WTC11 (cell line): ENCODE measurements at regions not wholly inside any gene's neighbourhood (a gene's known extent, or its start where the extent isn't known, plus 50 kb on each side); places are given as distances from the start of the nearest gene placed in this dataset.

Source experiments
- ATAC-seq: fragments of 200-7000 bp; cut with Tn5 transposase; 2 replicates; pipeline ENCODE4 v1.10.0; 2021; ENCODE audit warnings: mild to moderate bottlenecking, moderate library complexity
- CTCF ChIA-PET: fragments of 300-600 bp; sonication (Branson Sonifier 250); formaldehyde crosslinking; loops from one replicate; lab custom pipeline; 2021; ENCODE audit warnings: antibody characterized with exemption; lab: Charles Lee
- POLR2A ChIA-PET: fragments of 350-600 bp; sonication (Branson Sonifier 250); formaldehyde crosslinking; loops from one replicate; lab custom pipeline; 2021; ENCODE audit warnings: antibody characterized with exemption; lab: Charles Lee
- DNase-seq: peaks from one replicate; pipeline ENCODE4 v3.0.0; 2021; ENCODE audit warnings: low spot score
- H3K27ac Mint-ChIP-seq: 2 replicates; pipeline ENCODE4 v1.8.0; 2021; ENCODE audit warnings: mixed read lengths
- H3K27me3 Mint-ChIP-seq: 2 replicates; pipeline ENCODE4 v1.8.0; 2021; ENCODE audit warnings: low read depth, mild to moderate bottlenecking, moderate library complexity, mixed read lengths
- H3K36me3 Mint-ChIP-seq: 2 replicates; pipeline ENCODE4 v1.8.0; 2021; ENCODE audit warnings: mixed read lengths
- H3K4me1 Mint-ChIP-seq: 2 replicates; pipeline ENCODE4 v1.8.0; 2022; ENCODE audit warnings: mixed read lengths
- H3K4me3 Mint-ChIP-seq: 2 replicates; pipeline ENCODE4 v1.8.0; 2021; ENCODE audit warnings: mild to moderate bottlenecking, moderate library complexity, mixed read lengths
- H3K9me3 Mint-ChIP-seq: 2 replicates; pipeline ENCODE4 v1.8.0; 2021; ENCODE audit warnings: mixed read lengths
- ARID4B ChIP-seq: sonication (generic); formaldehyde crosslinking; IDR thresholded peaks from 2 replicates; pipeline ENCODE4 v1.8.0; 2023; ENCODE audit warnings: missing genetic modification reagents, mild to moderate bottlenecking, borderline replicate concordance
- ELF4 ChIP-seq: sonication (generic); formaldehyde crosslinking; IDR thresholded peaks from 2 replicates; pipeline ENCODE4 v1.8.1; 2022; ENCODE audit warnings: low read depth, mild to moderate bottlenecking, moderate library complexity, missing genetic modification reagents
- ERG ChIP-seq: fragments of 250-450 bp; sonication (Bioruptor Pico); IDR thresholded peaks from 2 replicates; pipeline ENCODE4 v1.8.0; 2021; ENCODE audit warnings: mild to moderate bottlenecking
- FOXP1 ChIP-seq: sonication (generic); formaldehyde crosslinking; IDR thresholded peaks from 2 replicates; pipeline ENCODE4 v1.8.0; 2022; ENCODE audit warnings: missing genetic modification reagents, mild to moderate bottlenecking, moderate library complexity, borderline replicate concordance
- GTF2I ChIP-seq: fragments of 250-450 bp; sonication (Bioruptor Pico); conservative IDR thresholded peaks from 2 replicates; pipeline ENCODE4 v1.4.0; 2021; ENCODE audit warnings: mild to moderate bottlenecking
- HMGA2 ChIP-seq: fragments of 250-450 bp; sonication (Bioruptor Pico); IDR thresholded peaks from 2 replicates; pipeline ENCODE4 v1.4.0; 2021; ENCODE audit warnings: mild to moderate bottlenecking, moderate library complexity
- JAZF1 ChIP-seq: fragments of 250-450 bp; sonication (Bioruptor Pico); IDR thresholded peaks from 2 replicates; pipeline ENCODE4 v1.9.0; 2021; ENCODE audit warnings: moderate library complexity, mild to moderate bottlenecking, inconsistent platforms
- JUN ChIP-seq: sonication (generic); formaldehyde crosslinking; IDR thresholded peaks from 2 replicates; pipeline ENCODE4 v1.8.0; 2023; ENCODE audit warnings: mild to moderate bottlenecking, missing genetic modification reagents
- PRDM15 ChIP-seq: sonication (generic); formaldehyde crosslinking; IDR thresholded peaks from 2 replicates; pipeline ENCODE4 v1.8.0; 2022; ENCODE audit warnings: missing genetic modification reagents
- SMAD3 ChIP-seq: sonication (generic); formaldehyde crosslinking; IDR thresholded peaks from 2 replicates; pipeline ENCODE4 v1.8.0; 2022; ENCODE audit warnings: missing genetic modification reagents, mild to moderate bottlenecking, borderline replicate concordance
- TCF7 ChIP-seq: sonication (generic); formaldehyde crosslinking; IDR thresholded peaks from 2 replicates; pipeline ENCODE4 v1.8.0; 2022; ENCODE audit warnings: mild to moderate bottlenecking, low read depth, missing genetic modification reagents, moderate library complexity
- ZNF219 ChIP-seq: sonication (generic); formaldehyde crosslinking; IDR thresholded peaks from 2 replicates; pipeline ENCODE4 v1.8.0; 2023; ENCODE audit warnings: missing genetic modification reagents, mild to moderate bottlenecking, borderline replicate concordance
- ZNF232 ChIP-seq: sonication (generic); formaldehyde crosslinking; IDR thresholded peaks from 2 replicates; pipeline ENCODE4 v1.8.0; 2022; ENCODE audit warnings: mild to moderate bottlenecking, missing genetic modification reagents
- ZNF532 ChIP-seq: fragments of 250-450 bp; sonication (Bioruptor Pico); IDR thresholded peaks from 2 replicates; pipeline ENCODE4 v1.9.0; 2021; ENCODE audit warnings: mild to moderate bottlenecking, borderline replicate concordance

- ChIA-PET CTCF (no interaction called here), POLR2A (no interaction called here)
- Mint-ChIP-seq H3K27ac (no peak overlapping the region), H3K4me1 (no peaks in the 10 kb centered on the region), H3K9me3 (peaks cover 8% of the 10 kb centered on the region), H3K4me3 (no peak overlapping the region), H3K36me3 (no peaks in the 10 kb centered on the region), H3K27me3 (no peaks in the 10 kb centered on the region; the same call in 1 of the 2 replicates)
- no peak for TF ChIP-seq ZNF532 (CRISPR knock-in tag)
- TF ChIP-seq SMAD3 (CRISPR knock-in tag) = no peak
- TF ChIP-seq FOXP1 (CRISPR knock-in tag) = no peak
- no peak for TF ChIP-seq PRDM15
- no peak for TF ChIP-seq ELF4 (CRISPR knock-in tag)
- TF ChIP-seq ERG (CRISPR knock-in tag) = no peak
- no peak for TF ChIP-seq TCF7 (CRISPR knock-in tag)
- no peak for DNase-seq
- ATAC-seq = no peak
Observed at GRCh38 chr18:56158676-56159075, 479.7 kb downstream of the TXNL1 start.

GRCh38 chr18:56157541-56157940 is 480.9 kb downstream of the TXNL1 start:
- ChIA-PET POLR2A (no interaction called here), CTCF (no interaction called here)
- no peak for TF ChIP-seq ELF4 (CRISPR knock-in tag)
- no peak for TF ChIP-seq JAZF1
- TF ChIP-seq ZNF232 = no peak
- no peak for TF ChIP-seq JUN (CRISPR knock-in tag)
- TF ChIP-seq GTF2I (CRISPR knock-in tag) = no peak
- TF ChIP-seq ZNF219 = no peak
- no peak for TF ChIP-seq ARID4B
- no peak for TF ChIP-seq HMGA2 (CRISPR knock-in tag)
- DNase-seq = no peak
- Mint-ChIP-seq H3K36me3 (no peaks in the 10 kb centered on the region), H3K27me3 (no peaks in the 10 kb centered on the region; the same call in 1 of the 2 replicates), H3K27ac (no peak overlapping the region), H3K9me3 (peaks cover 8% of the 10 kb centered on the region), H3K4me1 (peaks cover 4% of the 10 kb centered on the region), H3K4me3 (no peak overlapping the region)
- ATAC-seq = no peak
